GM12872 (cell line): ENCODE measurements at regions not wholly inside any gene's neighbourhood (a gene's known extent, or its start where the extent isn't known, plus 50 kb on each side); places are given as distances from the start of the nearest gene placed in this dataset.

ENCODE experiments used
- TF ChIP-seq, protein P1 (sequence below): IDR thresholded peaks from 3 replicates; pipeline ENCODE4 v1.5.1; 2011; ENCODE audit warnings: low read depth, mild to moderate bottlenecking, low read length, moderate library complexity; ENCODE audit not compliant: insufficient read depth

DNA sequence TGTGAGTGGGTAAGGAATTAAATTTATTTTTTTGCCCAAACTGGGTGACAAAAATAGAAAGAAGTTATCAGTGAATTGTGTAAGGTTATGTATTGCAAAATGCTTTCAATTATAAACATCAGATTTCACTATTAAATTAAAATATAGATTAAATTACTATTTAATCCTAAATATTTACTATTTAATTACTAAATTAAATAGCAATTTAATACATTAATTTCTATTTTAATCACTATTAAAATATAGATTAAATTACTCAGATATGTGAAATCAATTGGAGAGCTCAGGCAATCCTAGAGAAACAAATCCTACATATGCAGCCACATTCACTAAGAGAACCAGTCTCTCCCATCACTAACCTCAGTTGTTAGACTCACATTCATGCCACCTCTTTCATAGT lies 2075.8 kb downstream of the MRPL39 start:
- TF ChIP-seq, protein P1, sequence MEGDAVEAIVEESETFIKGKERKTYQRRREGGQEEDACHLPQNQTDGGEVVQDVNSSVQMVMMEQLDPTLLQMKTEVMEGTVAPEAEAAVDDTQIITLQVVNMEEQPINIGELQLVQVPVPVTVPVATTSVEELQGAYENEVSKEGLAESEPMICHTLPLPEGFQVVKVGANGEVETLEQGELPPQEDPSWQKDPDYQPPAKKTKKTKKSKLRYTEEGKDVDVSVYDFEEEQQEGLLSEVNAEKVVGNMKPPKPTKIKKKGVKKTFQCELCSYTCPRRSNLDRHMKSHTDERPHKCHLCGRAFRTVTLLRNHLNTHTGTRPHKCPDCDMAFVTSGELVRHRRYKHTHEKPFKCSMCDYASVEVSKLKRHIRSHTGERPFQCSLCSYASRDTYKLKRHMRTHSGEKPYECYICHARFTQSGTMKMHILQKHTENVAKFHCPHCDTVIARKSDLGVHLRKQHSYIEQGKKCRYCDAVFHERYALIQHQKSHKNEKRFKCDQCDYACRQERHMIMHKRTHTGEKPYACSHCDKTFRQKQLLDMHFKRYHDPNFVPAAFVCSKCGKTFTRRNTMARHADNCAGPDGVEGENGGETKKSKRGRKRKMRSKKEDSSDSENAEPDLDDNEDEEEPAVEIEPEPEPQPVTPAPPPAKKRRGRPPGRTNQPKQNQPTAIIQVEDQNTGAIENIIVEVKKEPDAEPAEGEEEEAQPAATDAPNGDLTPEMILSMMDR: no peak

DNA sequence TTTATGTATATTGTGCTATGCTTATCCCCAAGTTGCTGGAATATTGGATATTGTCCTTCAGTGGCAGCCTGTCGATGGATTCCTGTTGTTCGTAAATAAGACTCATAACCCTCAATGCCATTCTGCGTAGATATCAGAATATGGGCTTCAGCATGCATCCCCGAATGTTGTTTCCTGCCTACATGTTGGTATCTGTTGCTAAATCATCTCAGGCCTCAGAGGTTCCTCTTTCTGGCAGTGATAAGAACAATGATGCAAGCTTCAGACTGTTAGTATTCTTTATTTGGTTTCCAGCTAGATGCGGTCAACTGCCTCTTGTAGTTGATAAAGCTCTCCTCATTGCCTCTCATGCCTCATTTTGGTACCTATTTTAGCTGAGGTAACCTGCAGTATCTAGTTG lies 2082.6 kb downstream of the MRPL39 start:
- TF ChIP-seq, protein P1: no peak

DNA sequence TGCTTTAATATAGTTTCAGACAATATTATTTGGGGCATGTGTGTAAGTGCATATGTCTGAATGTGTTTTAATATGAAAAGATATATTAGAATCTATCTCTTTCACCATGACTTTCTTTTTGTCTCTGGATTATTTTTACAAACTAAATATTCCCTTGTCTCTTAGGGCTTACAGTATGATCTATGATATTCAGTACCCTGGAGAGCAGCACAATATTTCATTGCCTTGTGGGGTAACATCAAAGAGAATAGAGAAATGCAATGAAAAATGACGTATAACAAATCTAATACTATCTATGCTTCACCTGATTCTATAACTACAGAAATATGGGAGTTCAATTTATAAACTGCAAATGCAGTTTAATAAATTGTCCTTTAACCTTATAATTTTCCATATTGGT lies 2084.5 kb downstream of the MRPL39 start:
- TF ChIP-seq, protein P1: no peak

DNA sequence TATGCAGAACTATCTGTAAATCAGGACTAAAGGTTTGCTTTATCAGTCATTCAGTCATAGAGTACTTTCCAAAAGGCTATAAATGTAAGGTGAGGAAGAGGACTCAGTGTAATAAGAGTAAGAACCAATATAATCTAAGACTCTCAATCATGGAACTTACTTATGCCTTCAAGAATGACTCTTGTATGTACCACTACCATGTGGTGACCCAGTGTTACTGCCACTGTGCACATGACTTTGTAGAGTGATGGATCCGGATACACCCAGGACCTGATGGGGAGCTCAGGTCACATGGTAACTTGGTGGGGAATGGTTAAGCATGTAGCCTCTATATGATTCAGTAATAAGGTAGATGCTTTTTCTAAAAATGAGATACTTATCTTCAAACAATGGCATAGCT lies 2099.8 kb downstream of the MRPL39 start:
- TF ChIP-seq, protein P1: no peak

DNA sequence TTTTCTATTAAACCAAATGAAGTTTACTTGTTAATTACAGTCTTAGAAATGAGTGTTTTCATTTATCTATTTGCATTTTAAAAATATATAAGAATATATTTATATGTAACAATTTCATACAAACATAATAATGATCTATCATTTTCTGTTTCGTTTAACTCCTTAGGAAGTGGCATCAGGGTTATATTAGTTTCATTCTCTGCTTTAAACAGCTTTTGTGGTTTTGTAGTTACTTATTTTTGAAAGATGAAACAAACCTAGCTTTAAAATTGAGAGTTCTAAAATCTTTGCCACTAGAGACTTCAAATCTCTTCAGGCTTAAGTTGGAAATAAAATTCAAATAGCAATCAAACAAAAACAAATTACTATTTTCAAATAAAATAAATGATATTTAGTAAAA lies 2110.6 kb downstream of the MRPL39 start:
- TF ChIP-seq, protein P1: no peak

DNA sequence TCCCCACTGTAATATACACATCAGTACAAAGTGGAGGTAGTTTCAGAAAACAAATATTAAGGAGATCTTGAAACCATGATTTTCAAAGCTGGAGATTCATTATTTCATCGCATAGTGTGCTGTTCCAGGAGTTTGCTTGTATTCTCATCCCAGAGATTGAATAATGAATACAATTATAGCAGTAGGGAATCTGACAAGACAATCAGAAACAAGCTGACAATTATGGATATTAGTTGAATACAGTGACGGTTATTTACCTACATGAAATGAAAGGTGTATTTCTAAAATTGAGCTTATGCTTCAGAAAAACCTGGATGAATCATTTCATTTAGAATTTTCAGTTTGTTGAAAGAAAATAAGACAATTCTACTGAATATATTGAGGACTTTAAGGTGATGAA lies 2119.0 kb downstream of the MRPL39 start:
- TF ChIP-seq, protein P1: no peak

DNA sequence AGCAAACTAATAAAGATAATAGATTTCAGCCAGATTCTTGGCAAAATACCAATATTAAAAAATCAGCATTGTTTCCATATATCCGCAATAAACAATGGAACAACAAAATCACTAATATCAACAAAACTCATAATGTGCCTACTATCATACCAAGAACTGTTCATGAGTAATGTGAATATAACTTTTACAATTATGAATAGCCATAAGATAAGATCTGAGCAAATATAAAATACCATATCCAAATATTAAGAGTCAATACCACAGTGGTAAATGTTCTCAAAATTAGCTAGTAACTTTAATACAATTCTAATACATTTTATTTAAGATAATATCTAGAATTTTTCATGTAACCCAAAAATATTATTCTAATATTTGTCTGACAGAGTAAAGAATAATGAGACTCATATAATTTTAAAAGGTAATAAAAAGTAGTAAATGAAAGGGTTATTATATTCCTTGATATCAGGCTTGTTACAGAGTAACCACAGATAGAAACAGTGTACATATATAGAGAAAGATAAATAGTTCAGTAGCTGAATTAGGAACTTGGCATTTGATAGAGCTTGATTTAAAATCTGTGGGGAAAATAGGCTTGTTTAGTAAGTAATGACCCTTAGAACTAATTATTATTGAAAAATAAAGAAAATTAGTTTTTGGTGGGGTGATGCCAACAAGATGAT lies 2126.6 kb downstream of the MRPL39 start:
- TF ChIP-seq, protein P1: no peak

DNA sequence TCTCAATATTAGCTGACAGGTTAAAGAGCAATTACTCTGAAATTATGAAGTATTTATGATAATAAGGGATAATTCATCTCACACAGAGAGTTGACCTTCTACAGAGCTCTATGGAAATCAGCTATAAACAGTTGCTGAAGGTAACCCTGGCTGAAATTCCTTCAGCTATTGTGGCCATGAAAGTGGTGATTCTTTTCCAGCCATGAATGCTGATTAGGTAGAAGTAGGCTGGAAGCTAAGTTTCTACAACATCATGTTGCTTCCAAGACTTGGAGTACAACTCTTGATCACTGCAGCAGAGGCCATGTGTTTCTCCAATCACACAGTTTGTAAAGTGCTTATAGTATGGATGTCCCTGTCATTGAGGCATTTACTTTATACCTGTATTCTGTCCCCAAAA lies 2128.9 kb downstream of the MRPL39 start:
- TF ChIP-seq, protein P1: no peak
